ENCODE measurements at regions not wholly inside any gene's neighbourhood (a gene's known extent, or its start where the extent isn't known, plus 50 kb on each side); places are given as distances from the start of the nearest gene placed in this dataset.

GRCh38 chr7:96534221-96534620, 175.4 kb downstream of the SEM1 start:
- in situ Hi-C loops (cut with HindIII; ENCODE audit: low pct_unique_long_range_greater_than_20kb, low sequenced_read_pairs): no loop called here
- Histone ChIP-seq H3K4me1 (ENCODE audit: control insufficient read depth, insufficient read depth, low read length) (no peaks in the 10 kb centered on the region), H3K27me3 (ENCODE audit: control insufficient read depth, insufficient read depth, low read length) (peaks cover 15% of the 10 kb centered on the region; the same call in 1 of the 2 replicates), H3K9me3 (ENCODE audit: control insufficient read depth, insufficient read depth, low read depth, low read length) (no peaks in the 10 kb centered on the region), H3K36me3 (ENCODE audit: control insufficient read depth, insufficient read depth, low read length) (no peaks in the 10 kb centered on the region), H3K4me3 (ENCODE audit: low read depth in 2 of 2, low read length in 2 of 2) (no peak overlapping the region), H3K27ac (ENCODE audit: low read length) (no peak overlapping the region)
- ChIA-PET CTCF (no interaction called here), POLR2A (no interaction called here)
- no peak for DNase-seq (ENCODE audit: low read depth, low spot score)
- TF ChIP-seq TCF7L2 (IDR thresholded peaks at IDR 0.05; ENCODE audit: low read depth, low read length) (no peak), CTCF (IDR thresholded peaks at IDR 0.05) (no peak), SIN3A (IDR thresholded peaks at IDR 0.05; ENCODE audit: borderline replicate concordance, insufficient read depth, low read depth, low read length) (no peak), POLR2AphosphoS5 (IDR thresholded peaks at IDR 0.05; ENCODE audit: low read depth, low read length) (no peak)
- TF ChIP-seq, protein P1, sequence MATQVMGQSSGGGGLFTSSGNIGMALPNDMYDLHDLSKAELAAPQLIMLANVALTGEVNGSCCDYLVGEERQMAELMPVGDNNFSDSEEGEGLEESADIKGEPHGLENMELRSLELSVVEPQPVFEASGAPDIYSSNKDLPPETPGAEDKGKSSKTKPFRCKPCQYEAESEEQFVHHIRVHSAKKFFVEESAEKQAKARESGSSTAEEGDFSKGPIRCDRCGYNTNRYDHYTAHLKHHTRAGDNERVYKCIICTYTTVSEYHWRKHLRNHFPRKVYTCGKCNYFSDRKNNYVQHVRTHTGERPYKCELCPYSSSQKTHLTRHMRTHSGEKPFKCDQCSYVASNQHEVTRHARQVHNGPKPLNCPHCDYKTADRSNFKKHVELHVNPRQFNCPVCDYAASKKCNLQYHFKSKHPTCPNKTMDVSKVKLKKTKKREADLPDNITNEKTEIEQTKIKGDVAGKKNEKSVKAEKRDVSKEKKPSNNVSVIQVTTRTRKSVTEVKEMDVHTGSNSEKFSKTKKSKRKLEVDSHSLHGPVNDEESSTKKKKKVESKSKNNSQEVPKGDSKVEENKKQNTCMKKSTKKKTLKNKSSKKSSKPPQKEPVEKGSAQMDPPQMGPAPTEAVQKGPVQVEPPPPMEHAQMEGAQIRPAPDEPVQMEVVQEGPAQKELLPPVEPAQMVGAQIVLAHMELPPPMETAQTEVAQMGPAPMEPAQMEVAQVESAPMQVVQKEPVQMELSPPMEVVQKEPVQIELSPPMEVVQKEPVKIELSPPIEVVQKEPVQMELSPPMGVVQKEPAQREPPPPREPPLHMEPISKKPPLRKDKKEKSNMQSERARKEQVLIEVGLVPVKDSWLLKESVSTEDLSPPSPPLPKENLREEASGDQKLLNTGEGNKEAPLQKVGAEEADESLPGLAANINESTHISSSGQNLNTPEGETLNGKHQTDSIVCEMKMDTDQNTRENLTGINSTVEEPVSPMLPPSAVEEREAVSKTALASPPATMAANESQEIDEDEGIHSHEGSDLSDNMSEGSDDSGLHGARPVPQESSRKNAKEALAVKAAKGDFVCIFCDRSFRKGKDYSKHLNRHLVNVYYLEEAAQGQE (IDR thresholded peaks at IDR 0.05; ENCODE audit: insufficient read depth in 1 of 2, low read depth in 2 of 2, low read length in 1 of 2): no peak
- intact Hi-C loops (cut with micrococcal nuclease; ENCODE audit: unreplicated experiment): no loop called here
- ATAC-seq: no peak
- BruUV-seq (replicated peaks): no TSS peak

DNA sequence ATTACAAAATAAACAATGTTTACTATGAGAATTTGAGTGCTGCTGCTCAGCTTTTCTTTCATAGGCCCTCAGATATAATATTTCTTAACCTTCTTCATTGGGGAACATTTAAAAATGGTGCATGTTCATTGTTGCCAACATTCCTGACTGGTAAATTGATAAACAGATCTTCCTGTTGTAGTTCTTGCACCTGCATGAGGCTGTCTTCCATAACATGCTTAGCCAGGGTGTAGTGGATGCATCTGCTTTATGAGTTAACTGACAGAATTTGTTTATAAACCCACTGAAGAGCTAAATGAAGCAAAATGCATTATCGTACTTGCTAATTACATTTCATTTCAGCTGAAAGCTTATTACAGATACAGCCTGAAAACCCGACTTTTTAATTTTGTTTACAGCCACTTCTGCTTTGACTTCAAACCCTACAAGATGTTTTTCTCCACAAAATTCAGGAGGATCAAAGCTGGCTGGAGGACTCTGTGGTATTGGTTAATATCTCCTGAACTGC, 177.2 kb downstream of the SEM1 start:
- TF ChIP-seq CTCF (IDR thresholded peaks at IDR 0.05) (no peak), TCF7L2 (IDR thresholded peaks at IDR 0.05; ENCODE audit: low read depth, low read length) (no peak), SIN3A (IDR thresholded peaks at IDR 0.05; ENCODE audit: borderline replicate concordance, insufficient read depth, low read depth, low read length) (no peak), POLR2AphosphoS5 (IDR thresholded peaks at IDR 0.05; ENCODE audit: low read depth, low read length) (no peak)
- TF ChIP-seq, protein P1 (IDR thresholded peaks at IDR 0.05; ENCODE audit: insufficient read depth in 1 of 2, low read depth in 2 of 2, low read length in 1 of 2): no peak
- no TSS peak for BruUV-seq (replicated peaks)
- H3K27me3 ChIP-seq (ENCODE audit: control insufficient read depth, insufficient read depth, low read length): peaks cover 15% of the 10 kb centered on the region; the same call in 1 of the 2 replicates
- ChIA-PET CTCF (no interaction called here), POLR2A (no interaction called here)
- DNase-seq (ENCODE audit: low read depth, low spot score) (no peak), ATAC-seq (no peak)
- H3K36me3 ChIP-seq (ENCODE audit: control insufficient read depth, insufficient read depth, low read length): no peaks in the 10 kb centered on the region
- intact Hi-C loops (cut with micrococcal nuclease; ENCODE audit: unreplicated experiment) (no loop called here), in situ Hi-C loops (cut with HindIII; ENCODE audit: low pct_unique_long_range_greater_than_20kb, low sequenced_read_pairs) (no loop called here)
- H3K9me3 ChIP-seq (ENCODE audit: control insufficient read depth, insufficient read depth, low read depth, low read length): no peaks in the 10 kb centered on the region
- H3K27ac ChIP-seq (ENCODE audit: low read length): no peak overlapping the region
- no peak overlapping the region for H3K4me3 ChIP-seq (ENCODE audit: low read depth in 2 of 2, low read length in 2 of 2)
- no peaks in the 10 kb centered on the region for H3K4me1 ChIP-seq (ENCODE audit: control insufficient read depth, insufficient read depth, low read length)
